GM19468 (cell line): ENCODE measurements at regions not wholly inside any gene's neighbourhood (a gene's known extent, or its start where the extent isn't known, plus 50 kb on each side); places are given as distances from the start of the nearest gene placed in this dataset.
"Not testable (repeated sequence)": the region's sequence is repeated elsewhere in the genome, so short reads cannot be mapped to it uniquely, and the experiment has no call there.

ENCODE experiments used
- ATAC-seq: cut with Tn5 transposase; IDR thresholded peaks from one replicate; pipeline ENCODE4 v1.9.1; 2021; ENCODE audit warnings: mild to moderate bottlenecking, moderate library complexity, moderate number of reproducible peaks; ENCODE audit not compliant: unreplicated experiment; ENCODE audit errors: extremely low read depth

- ATAC-seq: no peak
Observed at GRCh38 chr6:140830666-140831065, 1302.1 kb upstream of the GJE1 start.

GRCh38 chr6:140828856-140829255 lies 1303.9 kb upstream of the GJE1 start:
- no peak for ATAC-seq

GRCh38 chr6:140827593-140827992 lies 1305.1 kb upstream of the GJE1 start:
- ATAC-seq: no peak

- ATAC-seq: no peak
Observed at GRCh38 chr6:140825731-140826130, 1307.0 kb upstream of the GJE1 start.

GRCh38 chr6:140824595-140824994 lies 1308.1 kb upstream of the GJE1 start:
- ATAC-seq: no peak

GRCh38 chr6:140821196-140821595 lies 1311.5 kb upstream of the GJE1 start:
- ATAC-seq: no peak

- no peak for ATAC-seq
Observed at GRCh38 chr6:140817176-140817575, 1315.5 kb upstream of the GJE1 start.

GRCh38 chr6:140816681-140817080 lies 1316.0 kb upstream of the GJE1 start:
- ATAC-seq: no peak

- no peak for ATAC-seq
Observed at GRCh38 chr6:140812636-140813035, 1320.1 kb upstream of the GJE1 start.

- no peak for ATAC-seq
Observed at GRCh38 chr6:140811642-140812041, 1321.1 kb upstream of the GJE1 start.

- ATAC-seq: peak; percentile 52
Observed at GRCh38 chr6:140809694-140810101, 1323.0 kb upstream of the GJE1 start.

- no peak for ATAC-seq
Observed at GRCh38 chr6:140806431-140806830, 1326.3 kb upstream of the GJE1 start.

GRCh38 chr6:140794544-140794943 lies 1338.2 kb upstream of the GJE1 start:
- no peak for ATAC-seq

GRCh38 chr6:140790109-140790508 lies 1342.6 kb upstream of the GJE1 start:
- no peak for ATAC-seq

GRCh38 chr6:140789466-140789865 lies 1343.3 kb upstream of the GJE1 start:
- no peak for ATAC-seq

- ATAC-seq: no peak
Observed at GRCh38 chr6:140785926-140786325, 1346.8 kb upstream of the GJE1 start.

- no peak for ATAC-seq
Observed at GRCh38 chr6:140784573-140784972, 1348.2 kb upstream of the GJE1 start.

- not testable (repeated sequence) for ATAC-seq
Observed at GRCh38 chr6:140783504-140783903, 1349.2 kb upstream of the GJE1 start.

GRCh38 chr6:140782941-140783340 lies 1349.8 kb upstream of the GJE1 start:
- ATAC-seq: no peak

- no peak for ATAC-seq
Observed at GRCh38 chr6:140779991-140780596, 1352.6 kb upstream of the GJE1 start.

GRCh38 chr6:140779341-140779740 lies 1353.4 kb upstream of the GJE1 start:
- ATAC-seq: no peak

- no peak for ATAC-seq
Observed at GRCh38 chr6:140777780-140778179, 1354.9 kb upstream of the GJE1 start.

- no peak for ATAC-seq
Observed at GRCh38 chr6:140775061-140775460, 1357.7 kb upstream of the GJE1 start.
